ENCODE measurements at regions not wholly inside any gene's neighbourhood (a gene's known extent, or its start where the extent isn't known, plus 50 kb on each side); places are given as distances from the start of the nearest gene placed in this dataset.

DNA sequence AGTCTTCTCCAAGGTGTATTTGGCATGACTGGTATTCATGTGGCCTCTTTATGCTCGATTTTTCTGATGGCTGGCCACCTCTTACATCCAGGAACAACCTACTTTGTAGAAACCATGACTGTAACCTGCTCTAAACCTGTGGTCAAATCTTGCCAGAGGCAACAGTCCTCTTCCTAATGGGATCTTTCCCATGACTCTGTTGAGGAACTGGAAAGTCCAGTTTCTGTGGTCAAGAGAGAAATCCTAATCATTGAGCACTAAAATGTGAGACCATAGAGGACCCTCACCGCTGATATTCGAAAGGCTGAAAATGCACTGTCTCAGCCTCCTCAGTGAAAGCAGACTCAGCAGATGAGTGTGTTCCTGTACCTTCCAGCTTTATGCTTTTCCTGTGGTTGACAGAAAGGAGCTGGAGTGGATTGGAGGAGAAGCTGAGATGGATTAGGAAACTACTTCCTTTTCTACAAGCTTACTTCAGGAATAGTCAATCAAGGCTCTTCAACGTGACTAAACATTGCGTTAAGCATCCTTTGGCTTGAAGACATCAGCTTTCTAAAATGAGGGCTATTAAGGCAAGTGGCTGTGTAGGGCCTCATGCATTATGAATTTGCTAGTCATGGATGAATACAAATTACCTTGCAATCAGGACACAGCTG lies 69.7 kb upstream of the DAPK1 start:
- H3K79me2 ChIP-seq (ENCODE audit: insufficient read depth, low read length) = no peaks in the 10 kb centered on the region
- no peaks in the 10 kb centered on the region for H3K4me1 ChIP-seq (ENCODE audit: insufficient read depth, low read length)
- H3K36me3 ChIP-seq (ENCODE audit: insufficient read depth, low read length) = no peaks in the 10 kb centered on the region
- no peaks in the 10 kb centered on the region for H3K27me3 ChIP-seq (ENCODE audit: insufficient read depth, low read length)
- H3K4me3 ChIP-seq (ENCODE audit: insufficient read depth, low read length) = no peak overlapping the region
- TF ChIP-seq CTCF (IDR thresholded peaks at IDR 0.05; ENCODE audit: extremely low read depth, low read depth, low read length) = no peak
- H3K9me3 ChIP-seq (ENCODE audit: low read depth, low read length) = no peaks in the 10 kb centered on the region
- H2AFZ ChIP-seq (ENCODE audit: low read length) = no peak overlapping the region
- no peaks in the 10 kb centered on the region for H4K20me1 ChIP-seq (ENCODE audit: insufficient read depth, low read length)
- no peak overlapping the region for H3K27ac ChIP-seq (ENCODE audit: low read depth, low read length)
- H3K4me2 ChIP-seq (ENCODE audit: insufficient read depth, low read length) = no peak overlapping the region
- no peak for DNase-seq (ENCODE audit: insufficient read length, low spot score, missing footprints)

DNA sequence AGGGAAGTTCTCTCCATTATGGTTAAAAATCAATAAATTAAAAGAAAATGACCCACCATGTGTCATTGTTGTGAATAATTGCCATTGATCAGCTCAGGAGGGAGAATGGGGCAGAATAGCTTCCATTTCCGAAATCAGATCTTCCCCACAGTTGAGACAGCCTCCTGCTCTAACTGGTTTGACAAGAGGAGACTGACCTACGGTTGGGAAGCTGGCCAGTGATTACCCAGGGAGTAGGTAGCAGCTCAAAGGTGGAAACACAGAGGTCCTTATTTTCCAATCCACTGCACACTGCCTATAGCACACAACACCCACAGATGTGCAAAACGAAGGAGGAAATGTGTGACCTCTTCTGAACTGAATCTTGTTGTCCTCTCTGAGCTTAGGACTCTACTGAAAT lies 69.0 kb upstream of the DAPK1 start:
- TF ChIP-seq CTCF (IDR thresholded peaks at IDR 0.05; ENCODE audit: extremely low read depth, low read depth, low read length) = no peak
- H3K4me2 ChIP-seq (ENCODE audit: insufficient read depth, low read length) = no peak overlapping the region
- no peak overlapping the region for H3K4me3 ChIP-seq (ENCODE audit: insufficient read depth, low read length)
- H3K79me2 ChIP-seq (ENCODE audit: insufficient read depth, low read length) = no peaks in the 10 kb centered on the region
- DNase-seq (ENCODE audit: insufficient read length, low spot score, missing footprints) = no peak
- H3K36me3 ChIP-seq (ENCODE audit: insufficient read depth, low read length) = no peaks in the 10 kb centered on the region
- no peak overlapping the region for H3K27ac ChIP-seq (ENCODE audit: low read depth, low read length)
- H3K27me3 ChIP-seq (ENCODE audit: insufficient read depth, low read length) = no peaks in the 10 kb centered on the region
- no peak overlapping the region for H2AFZ ChIP-seq (ENCODE audit: low read length)
- H4K20me1 ChIP-seq (ENCODE audit: insufficient read depth, low read length) = no peaks in the 10 kb centered on the region
- no peaks in the 10 kb centered on the region for H3K4me1 ChIP-seq (ENCODE audit: insufficient read depth, low read length)
- H3K9me3 ChIP-seq (ENCODE audit: low read depth, low read length) = no peaks in the 10 kb centered on the region

- Histone ChIP-seq H3K79me2 (ENCODE audit: insufficient read depth, low read length) (no peaks in the 10 kb centered on the region), H2AFZ (ENCODE audit: low read length) (no peak overlapping the region), H3K9me3 (ENCODE audit: low read depth, low read length) (no peaks in the 10 kb centered on the region), H3K27ac (ENCODE audit: low read depth, low read length) (no peak overlapping the region), H3K4me3 (ENCODE audit: insufficient read depth, low read length) (no peak overlapping the region), H3K27me3 (ENCODE audit: insufficient read depth, low read length) (no peaks in the 10 kb centered on the region), H4K20me1 (ENCODE audit: insufficient read depth, low read length) (no peaks in the 10 kb centered on the region), H3K4me1 (ENCODE audit: insufficient read depth, low read length) (no peaks in the 10 kb centered on the region), H3K36me3 (ENCODE audit: insufficient read depth, low read length) (no peaks in the 10 kb centered on the region), H3K4me2 (ENCODE audit: insufficient read depth, low read length) (no peak overlapping the region)
- no peak for DNase-seq (ENCODE audit: insufficient read length, low spot score, missing footprints)
- no peak for TF ChIP-seq CTCF (IDR thresholded peaks at IDR 0.05; ENCODE audit: extremely low read depth, low read depth, low read length)
Observed at GRCh38 chr9:87431837-87432236, 65.8 kb upstream of the DAPK1 start.

- Histone ChIP-seq H4K20me1 (ENCODE audit: insufficient read depth, low read length) (no peaks in the 10 kb centered on the region), H3K9me3 (ENCODE audit: low read depth, low read length) (no peaks in the 10 kb centered on the region), H3K4me1 (ENCODE audit: insufficient read depth, low read length) (no peaks in the 10 kb centered on the region), H3K27ac (ENCODE audit: low read depth, low read length) (no peak overlapping the region), H3K4me2 (ENCODE audit: insufficient read depth, low read length) (no peak overlapping the region), H3K4me3 (ENCODE audit: insufficient read depth, low read length) (no peak overlapping the region), H2AFZ (ENCODE audit: low read length) (no peak overlapping the region), H3K36me3 (ENCODE audit: insufficient read depth, low read length) (no peaks in the 10 kb centered on the region), H3K79me2 (ENCODE audit: insufficient read depth, low read length) (no peaks in the 10 kb centered on the region), H3K27me3 (ENCODE audit: insufficient read depth, low read length) (no peaks in the 10 kb centered on the region)
- DNase-seq (ENCODE audit: insufficient read length, low spot score, missing footprints) = no peak
- TF ChIP-seq CTCF (IDR thresholded peaks at IDR 0.05; ENCODE audit: extremely low read depth, low read depth, low read length) = no peak
Observed at GRCh38 chr9:87433853-87434252, 63.8 kb upstream of the DAPK1 start.

Data from osteoblast (primary cell).